ENCODE measurements at regions not wholly inside any gene's neighbourhood (a gene's known extent, or its start where the extent isn't known, plus 50 kb on each side); places are given as distances from the start of the nearest gene placed in this dataset.

DNA sequence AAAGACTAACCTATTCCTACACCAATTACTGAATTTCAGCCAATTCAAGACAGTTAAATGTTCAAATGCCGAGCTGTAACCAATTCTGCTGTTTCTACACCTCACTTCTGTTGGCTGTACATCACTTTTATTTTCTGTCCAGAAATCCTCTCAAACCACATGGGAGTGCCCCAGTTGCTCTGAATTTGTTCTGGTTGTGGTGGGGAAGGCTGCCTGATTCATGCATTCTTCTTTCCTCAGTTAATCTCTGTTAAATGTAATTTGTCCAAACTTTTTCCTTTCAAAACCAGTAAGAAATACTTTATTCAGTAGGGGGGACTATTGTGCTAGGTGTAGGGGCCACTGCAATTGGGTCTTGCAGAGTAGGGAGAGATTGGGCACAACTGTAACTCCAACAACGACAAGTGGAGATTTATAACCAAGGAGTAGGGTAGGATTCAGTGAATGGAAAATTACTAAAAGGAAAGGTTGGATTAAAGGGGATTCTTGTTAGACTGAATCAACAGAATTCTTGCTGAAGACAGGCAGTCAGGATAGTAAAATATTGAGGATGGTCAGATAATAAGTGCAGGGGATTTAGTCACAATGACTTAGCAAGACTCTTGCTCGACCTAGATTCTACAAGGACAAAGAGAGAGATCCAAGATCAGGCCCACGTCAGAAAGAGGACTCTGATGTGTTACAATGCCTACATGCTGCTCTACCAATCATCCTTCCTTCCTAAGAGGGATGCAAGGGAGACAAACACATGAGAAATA is 593.5 kb upstream of the FAT3 start:
- H3K4me3 ChIP-seq (ENCODE audit: low read length), result no peak overlapping the region

DNA sequence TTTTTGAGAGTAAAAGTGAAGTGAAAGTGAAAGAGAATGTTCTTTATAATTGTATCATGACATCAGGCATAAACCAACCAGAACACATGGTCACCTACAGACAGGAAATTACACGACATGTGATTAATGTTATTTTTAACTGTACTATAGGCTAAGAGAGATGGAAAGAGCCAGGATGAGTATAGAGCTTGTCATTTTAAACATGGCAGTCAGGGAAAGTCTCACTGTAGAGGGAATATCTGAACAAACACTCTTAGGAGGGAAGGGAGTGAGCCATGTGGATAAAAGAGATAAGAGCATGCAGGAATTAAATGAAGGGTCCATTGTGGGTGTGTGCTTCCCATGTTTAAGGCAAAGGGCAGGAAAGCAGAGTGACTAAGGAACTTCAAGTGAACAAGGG is 599.1 kb upstream of the FAT3 start:
- Histone ChIP-seq H3K36me3 (ENCODE audit: control insufficient read depth, insufficient read depth, low read length) (no peaks in the 10 kb centered on the region), H3K9ac (ENCODE audit: low read length) (no peak overlapping the region), H3K4me3 (ENCODE audit: low read length) (no peak overlapping the region), H3K27ac (ENCODE audit: low read depth, low read length) (no peak overlapping the region), H3K4me1 (ENCODE audit: control insufficient read depth, insufficient read depth, low read length) (no peaks in the 10 kb centered on the region), H3K27me3 (ENCODE audit: control insufficient read depth, insufficient read depth, low read length) (no peaks in the 10 kb centered on the region)

More for the DNA sequence above, 593.5 kb upstream of the FAT3 start:
- no peak overlapping the region for H3K27ac ChIP-seq (ENCODE audit: low read depth, low read length)
- no peaks in the 10 kb centered on the region for H3K4me1 ChIP-seq (ENCODE audit: control insufficient read depth, insufficient read depth, low read length)
- H3K36me3 ChIP-seq (ENCODE audit: control insufficient read depth, insufficient read depth, low read length), result no peaks in the 10 kb centered on the region
- no peaks in the 10 kb centered on the region for H3K27me3 ChIP-seq (ENCODE audit: control insufficient read depth, insufficient read depth, low read length)
- H3K9ac ChIP-seq (ENCODE audit: low read length), result no peak overlapping the region

DNA sequence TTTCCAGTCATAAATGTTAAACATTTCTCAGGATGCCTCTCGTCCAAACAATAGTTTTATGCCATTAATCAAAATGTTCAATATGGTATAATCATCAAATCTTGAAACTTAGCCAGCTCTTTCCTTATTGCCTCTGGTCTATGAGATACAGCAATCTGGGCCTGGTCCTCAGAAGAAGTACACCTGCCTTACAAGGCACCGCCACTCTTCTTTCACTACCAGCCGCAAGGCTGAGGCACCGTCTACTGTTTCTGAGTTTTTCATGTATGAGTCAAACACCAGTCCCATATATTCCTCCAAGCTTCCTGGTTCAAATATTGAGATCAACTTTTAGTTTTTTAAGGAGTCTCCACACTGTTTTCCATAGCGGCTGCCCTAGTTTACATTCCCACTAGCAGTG is 600.6 kb upstream of the FAT3 start:
- no peak overlapping the region for H3K4me3 ChIP-seq (ENCODE audit: low read length)
- H3K27ac ChIP-seq (ENCODE audit: low read depth, low read length), result no peak overlapping the region
- no peaks in the 10 kb centered on the region for H3K27me3 ChIP-seq (ENCODE audit: control insufficient read depth, insufficient read depth, low read length)
- no peak overlapping the region for H3K9ac ChIP-seq (ENCODE audit: low read length)
- H3K4me1 ChIP-seq (ENCODE audit: control insufficient read depth, insufficient read depth, low read length), result no peaks in the 10 kb centered on the region
- H3K36me3 ChIP-seq (ENCODE audit: control insufficient read depth, insufficient read depth, low read length), result no peaks in the 10 kb centered on the region

DNA sequence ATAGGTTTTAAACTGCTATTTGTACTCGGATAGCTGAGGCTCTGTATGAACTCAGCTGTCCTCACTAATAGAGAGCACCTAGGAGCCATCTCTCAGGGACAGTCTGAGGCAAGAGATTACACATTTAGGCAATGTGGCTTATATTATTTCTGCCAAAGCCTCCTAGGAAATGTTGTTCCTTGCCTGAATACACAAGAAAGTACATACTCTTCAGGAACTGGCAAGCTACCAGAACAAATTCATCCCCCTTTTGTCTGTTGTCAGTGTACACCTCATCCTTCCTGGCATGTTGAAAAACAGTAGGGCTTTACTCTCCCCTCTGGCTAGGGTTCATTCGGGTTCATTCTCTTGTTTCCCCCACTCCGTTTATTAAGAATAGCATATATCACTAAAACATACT is 615.9 kb upstream of the FAT3 start:
- no peaks in the 10 kb centered on the region for H3K36me3 ChIP-seq (ENCODE audit: control insufficient read depth, insufficient read depth, low read length)
- H3K4me1 ChIP-seq (ENCODE audit: control insufficient read depth, insufficient read depth, low read length), result no peaks in the 10 kb centered on the region
- H3K27me3 ChIP-seq (ENCODE audit: control insufficient read depth, insufficient read depth, low read length), result no peaks in the 10 kb centered on the region
- no peak overlapping the region for H3K9ac ChIP-seq (ENCODE audit: low read length)
- no peak overlapping the region for H3K4me3 ChIP-seq (ENCODE audit: low read length)
- H3K27ac ChIP-seq (ENCODE audit: low read depth, low read length), result no peak overlapping the region

DNA sequence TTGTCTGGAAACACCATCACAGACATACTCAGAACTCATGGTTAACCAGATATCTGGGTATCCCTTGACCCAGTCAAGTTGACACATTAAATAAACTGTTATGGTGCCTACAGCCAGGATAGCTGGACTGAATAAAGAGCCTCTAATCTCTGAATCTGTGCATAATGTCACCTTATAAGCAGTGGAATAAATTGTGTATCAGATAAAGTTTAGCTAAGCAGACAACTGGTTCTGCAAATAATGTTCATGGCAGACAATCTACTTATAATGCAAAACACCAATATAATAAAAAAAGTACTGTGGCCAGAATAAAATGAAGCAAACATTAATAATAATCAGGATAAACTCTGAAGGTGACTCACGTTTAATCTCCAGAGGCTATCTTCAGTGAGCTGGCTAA is 628.5 kb upstream of the FAT3 start:
- Histone ChIP-seq H3K36me3 (ENCODE audit: control insufficient read depth, insufficient read depth, low read length) (no peaks in the 10 kb centered on the region), H3K4me3 (ENCODE audit: low read length) (no peak overlapping the region), H3K27me3 (ENCODE audit: control insufficient read depth, insufficient read depth, low read length) (no peaks in the 10 kb centered on the region), H3K27ac (ENCODE audit: low read depth, low read length) (no peak overlapping the region), H3K9ac (ENCODE audit: low read length) (no peak overlapping the region), H3K4me1 (ENCODE audit: control insufficient read depth, insufficient read depth, low read length) (no peaks in the 10 kb centered on the region)

DNA sequence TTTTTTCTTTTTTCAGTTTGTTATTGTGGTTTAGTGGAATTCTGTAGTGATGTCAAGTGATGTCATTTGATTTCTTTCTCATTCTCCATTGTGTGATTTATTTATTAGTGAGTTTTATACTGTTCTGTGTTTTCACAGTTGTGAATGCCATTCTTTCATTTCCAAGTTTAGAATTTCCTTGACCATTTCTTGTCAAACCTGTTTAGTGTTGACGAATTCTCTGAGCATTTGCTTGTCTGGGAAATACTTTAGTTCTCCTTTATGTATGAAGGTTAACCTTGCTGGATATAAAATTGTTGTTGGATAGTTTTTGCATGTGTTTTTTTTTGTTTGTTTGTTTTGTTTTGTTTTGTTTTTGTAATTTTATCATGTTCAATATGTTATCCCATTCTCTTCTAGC is 633.6 kb upstream of the FAT3 start:
- H3K36me3 ChIP-seq (ENCODE audit: control insufficient read depth, insufficient read depth, low read length), result no peaks in the 10 kb centered on the region
- no peaks in the 10 kb centered on the region for H3K4me1 ChIP-seq (ENCODE audit: control insufficient read depth, insufficient read depth, low read length)
- no peak overlapping the region for H3K4me3 ChIP-seq (ENCODE audit: low read length)
- no peak overlapping the region for H3K27ac ChIP-seq (ENCODE audit: low read depth, low read length)
- H3K27me3 ChIP-seq (ENCODE audit: control insufficient read depth, insufficient read depth, low read length), result no peaks in the 10 kb centered on the region
- H3K9ac ChIP-seq (ENCODE audit: low read length), result no peak overlapping the region

DNA sequence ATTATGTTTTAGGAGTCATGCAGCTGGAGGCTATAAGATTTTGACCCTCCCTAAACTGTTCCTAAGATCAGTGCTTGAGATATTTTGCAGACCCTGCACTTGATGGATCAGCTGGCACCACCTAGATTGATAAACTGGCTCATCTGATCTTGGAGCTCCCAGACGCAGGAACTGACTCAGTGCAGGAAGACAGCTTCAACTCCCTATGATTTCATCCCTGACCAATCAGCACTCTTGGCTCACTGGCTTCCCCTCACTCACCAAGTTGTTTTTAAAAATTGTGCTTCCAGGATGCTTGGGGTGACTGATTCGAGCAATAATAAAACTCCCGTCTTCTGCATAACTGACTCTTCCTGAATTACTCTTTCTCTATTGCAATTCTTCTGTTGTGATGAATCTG is 637.5 kb upstream of the FAT3 start:
- H3K27me3 ChIP-seq (ENCODE audit: control insufficient read depth, insufficient read depth, low read length), result no peaks in the 10 kb centered on the region
- H3K4me1 ChIP-seq (ENCODE audit: control insufficient read depth, insufficient read depth, low read length), result no peaks in the 10 kb centered on the region
- no peak overlapping the region for H3K27ac ChIP-seq (ENCODE audit: low read depth, low read length)
- no peak overlapping the region for H3K9ac ChIP-seq (ENCODE audit: low read length)
- no peak overlapping the region for H3K4me3 ChIP-seq (ENCODE audit: low read length)
- H3K36me3 ChIP-seq (ENCODE audit: control insufficient read depth, insufficient read depth, low read length), result no peaks in the 10 kb centered on the region

DNA sequence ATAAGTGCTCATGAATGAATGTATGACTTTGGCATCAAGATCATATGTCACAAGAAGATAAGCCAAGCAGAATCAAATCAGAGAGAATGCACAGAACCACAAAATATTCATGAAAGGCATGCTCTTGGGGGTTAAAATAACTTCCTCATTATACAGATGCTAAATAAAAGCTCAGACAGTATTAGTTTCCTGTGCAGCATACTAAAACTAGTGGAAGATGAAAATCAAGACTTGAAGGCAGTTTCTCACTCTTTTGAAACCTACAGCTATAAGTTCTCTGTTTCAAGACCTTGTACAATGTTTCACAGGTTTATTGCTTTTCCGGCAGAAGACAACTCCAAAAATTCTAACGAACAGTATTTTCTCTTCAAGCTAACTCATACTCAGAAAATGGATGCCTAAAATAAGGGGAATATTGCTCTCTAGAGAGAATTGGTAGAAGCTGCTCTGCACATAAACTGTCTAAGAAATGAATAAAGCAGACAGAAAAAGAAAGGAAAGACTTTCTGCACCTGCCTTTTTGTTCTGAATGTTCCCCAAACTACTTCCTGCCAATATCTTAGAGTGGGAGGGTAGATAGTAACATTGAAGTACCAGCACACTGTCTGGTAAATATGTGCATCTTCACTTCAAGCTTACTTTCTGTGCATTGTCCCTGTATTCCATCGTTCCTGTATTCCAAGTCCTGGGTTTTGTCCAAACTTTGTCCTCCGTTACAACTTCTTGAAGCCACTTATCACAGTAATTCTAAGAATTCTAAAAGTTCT is 639.4 kb upstream of the FAT3 start:
- Histone ChIP-seq H3K27ac (ENCODE audit: low read depth, low read length) (no peak overlapping the region), H3K36me3 (ENCODE audit: control insufficient read depth, insufficient read depth, low read length) (no peaks in the 10 kb centered on the region), H3K9ac (ENCODE audit: low read length) (no peak overlapping the region), H3K4me1 (ENCODE audit: control insufficient read depth, insufficient read depth, low read length) (no peaks in the 10 kb centered on the region), H3K27me3 (ENCODE audit: control insufficient read depth, insufficient read depth, low read length) (no peaks in the 10 kb centered on the region), H3K4me3 (ENCODE audit: low read length) (no peak overlapping the region)

DNA sequence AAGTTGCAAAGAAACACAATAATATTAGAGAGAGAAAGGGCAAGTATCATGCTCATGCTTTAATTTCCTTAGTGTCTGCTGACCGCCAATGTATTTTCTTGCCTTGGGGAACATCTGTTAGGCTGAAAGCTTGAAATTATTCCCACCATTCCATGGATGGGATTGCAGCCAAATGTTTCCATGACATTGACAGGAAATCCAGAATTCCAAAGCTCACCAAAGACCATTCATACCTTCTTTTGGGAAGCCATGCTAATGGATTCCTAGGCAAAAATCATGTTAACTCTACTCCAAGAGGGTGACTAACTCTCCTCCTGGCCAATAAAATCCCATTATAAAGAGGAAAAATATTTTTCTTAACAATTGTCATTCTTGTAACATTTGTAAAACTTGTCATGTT is 661.4 kb upstream of the FAT3 start:
- Histone ChIP-seq H3K4me3 (ENCODE audit: low read length) (no peak overlapping the region), H3K27ac (ENCODE audit: low read depth, low read length) (no peak overlapping the region), H3K9ac (ENCODE audit: low read length) (no peak overlapping the region), H3K4me1 (ENCODE audit: control insufficient read depth, insufficient read depth, low read length) (no peaks in the 10 kb centered on the region), H3K27me3 (ENCODE audit: control insufficient read depth, insufficient read depth, low read length) (no peaks in the 10 kb centered on the region), H3K36me3 (ENCODE audit: control insufficient read depth, insufficient read depth, low read length) (no peaks in the 10 kb centered on the region)

DNA sequence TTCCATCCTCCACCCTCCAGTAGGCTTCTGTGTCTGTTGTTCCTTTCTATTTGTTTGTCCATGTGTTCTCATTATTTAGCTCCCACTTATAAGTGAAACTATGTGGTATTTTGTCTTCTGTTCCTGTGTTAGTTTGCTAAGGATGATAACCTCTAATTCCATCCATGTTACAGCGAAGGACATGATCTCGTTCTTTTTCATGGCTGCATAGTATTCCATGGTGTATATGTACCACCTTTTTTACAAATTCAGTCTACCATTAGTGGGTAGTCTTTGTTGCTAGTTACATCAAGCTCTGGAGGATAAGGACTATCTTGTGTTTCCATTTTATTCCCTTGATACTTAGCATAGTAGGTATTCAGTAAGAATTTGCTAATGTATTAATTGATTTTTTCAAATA is 664.2 kb upstream of the FAT3 start:
- Histone ChIP-seq H3K27me3 (ENCODE audit: control insufficient read depth, insufficient read depth, low read length) (no peaks in the 10 kb centered on the region), H3K9ac (ENCODE audit: low read length) (no peak overlapping the region), H3K4me1 (ENCODE audit: control insufficient read depth, insufficient read depth, low read length) (no peaks in the 10 kb centered on the region), H3K36me3 (ENCODE audit: control insufficient read depth, insufficient read depth, low read length) (no peaks in the 10 kb centered on the region), H3K4me3 (ENCODE audit: low read length) (no peak overlapping the region), H3K27ac (ENCODE audit: low read depth, low read length) (no peak overlapping the region)

DNA sequence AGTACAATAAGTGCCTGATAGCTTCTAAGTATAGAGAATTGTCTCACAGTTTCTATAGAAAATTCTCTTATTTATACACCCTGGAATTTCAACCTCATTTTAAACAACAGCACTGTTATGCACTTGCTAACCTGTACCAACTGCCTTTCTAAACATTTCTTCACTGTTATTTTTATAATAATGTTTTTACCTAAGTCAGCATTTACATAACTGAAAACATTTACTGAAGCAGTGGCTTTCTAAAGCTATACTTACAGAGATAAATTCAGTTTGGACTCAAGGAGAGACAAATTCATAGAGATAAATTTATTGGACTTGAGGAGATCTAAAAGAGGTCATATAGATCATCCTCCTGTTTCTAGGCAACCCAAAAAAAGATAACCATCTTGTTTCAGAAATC is 686.6 kb upstream of the FAT3 start:
- Histone ChIP-seq H3K27ac (ENCODE audit: low read depth, low read length) (no peak overlapping the region), H3K9ac (ENCODE audit: low read length) (no peak overlapping the region), H3K36me3 (ENCODE audit: control insufficient read depth, insufficient read depth, low read length) (no peaks in the 10 kb centered on the region), H3K4me1 (ENCODE audit: control insufficient read depth, insufficient read depth, low read length) (no peaks in the 10 kb centered on the region), H3K4me3 (ENCODE audit: low read length) (no peak overlapping the region), H3K27me3 (ENCODE audit: control insufficient read depth, insufficient read depth, low read length) (no peaks in the 10 kb centered on the region)

DNA sequence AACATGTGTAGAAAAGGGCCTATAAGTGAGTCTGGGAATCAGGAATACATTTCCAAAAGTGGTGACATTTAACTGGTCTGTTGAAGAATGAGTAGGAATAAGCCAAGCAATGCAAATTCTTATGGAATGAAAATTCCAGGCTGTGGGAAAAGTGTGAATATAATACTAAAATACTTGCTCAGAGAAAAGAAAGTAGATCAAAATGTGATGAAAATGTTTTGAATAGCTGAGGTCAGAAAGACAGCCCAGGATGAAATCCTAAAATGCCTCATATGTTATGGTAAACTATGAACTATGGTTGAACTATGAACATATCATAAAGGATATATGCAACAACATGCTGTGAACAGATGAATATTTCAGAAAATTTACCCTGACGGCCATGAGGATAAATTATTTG is 688.3 kb upstream of the FAT3 start:
- Histone ChIP-seq H3K36me3 (ENCODE audit: control insufficient read depth, insufficient read depth, low read length) (no peaks in the 10 kb centered on the region), H3K4me1 (ENCODE audit: control insufficient read depth, insufficient read depth, low read length) (no peaks in the 10 kb centered on the region), H3K9ac (ENCODE audit: low read length) (no peak overlapping the region), H3K4me3 (ENCODE audit: low read length) (no peak overlapping the region), H3K27ac (ENCODE audit: low read depth, low read length) (no peak overlapping the region), H3K27me3 (ENCODE audit: control insufficient read depth, insufficient read depth, low read length) (no peaks in the 10 kb centered on the region)

DNA sequence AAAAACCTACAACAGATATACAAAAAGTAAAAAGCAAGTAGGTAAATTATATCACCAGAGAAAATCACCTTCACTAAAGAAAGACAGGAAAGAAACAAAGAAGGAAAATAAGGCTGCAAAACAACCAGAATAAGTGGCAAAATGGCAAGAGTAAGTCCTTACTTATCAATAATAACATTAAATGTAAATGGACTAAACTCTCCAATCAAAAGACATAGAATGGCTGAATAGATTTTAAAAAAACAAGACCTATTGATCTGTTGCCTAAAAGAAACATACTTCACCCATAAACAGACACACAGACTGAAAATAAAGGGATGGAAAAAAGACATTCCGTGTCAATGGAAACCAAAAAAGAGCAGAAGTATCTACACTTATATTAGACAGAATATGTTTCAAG is 695.7 kb upstream of the FAT3 start:
- H3K4me1 ChIP-seq (ENCODE audit: control insufficient read depth, insufficient read depth, low read length), result no peaks in the 10 kb centered on the region
- H3K36me3 ChIP-seq (ENCODE audit: control insufficient read depth, insufficient read depth, low read length), result no peaks in the 10 kb centered on the region
- H3K27ac ChIP-seq (ENCODE audit: low read depth, low read length), result no peak overlapping the region
- no peak overlapping the region for H3K9ac ChIP-seq (ENCODE audit: low read length)
- H3K27me3 ChIP-seq (ENCODE audit: control insufficient read depth, insufficient read depth, low read length), result no peaks in the 10 kb centered on the region
- no peak overlapping the region for H3K4me3 ChIP-seq (ENCODE audit: low read length)

Data from rectal smooth muscle tissue (tissue), 1 donor.